ENCODE measurements at regions not wholly inside any gene's neighbourhood (a gene's known extent, or its start where the extent isn't known, plus 50 kb on each side); places are given as distances from the start of the nearest gene placed in this dataset.

DNA sequence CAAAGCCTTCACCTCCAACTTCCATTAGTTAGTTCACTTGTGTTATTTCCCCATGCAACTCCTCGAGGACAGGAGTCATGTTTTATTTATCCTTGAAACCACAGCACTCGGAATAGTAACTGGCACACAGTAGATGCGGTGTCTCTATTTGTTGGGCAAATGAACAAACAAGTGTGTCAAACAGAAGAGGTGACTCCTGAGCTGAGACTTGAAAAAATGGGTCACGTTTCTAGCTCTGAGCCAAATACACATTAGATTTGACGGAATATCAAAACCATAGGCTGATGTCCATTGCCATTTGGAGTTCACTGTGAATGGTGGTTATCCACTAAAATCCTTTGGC is 68.9 kb downstream of the C11orf91 start:
- no peak overlapping the region for H2AFZ ChIP-seq (ENCODE audit: low read depth, low read length)
- H3K79me2 ChIP-seq (ENCODE audit: control insufficient read depth, insufficient read depth, low read length), result no peaks in the 10 kb centered on the region
- H3K36me3 ChIP-seq (ENCODE audit: control insufficient read depth, insufficient read depth, low read length), result no peaks in the 10 kb centered on the region
- BruUV-seq (replicated peaks), result no TSS peak
- no peak overlapping the region for H3K27ac ChIP-seq (ENCODE audit: extremely low read depth, low read depth, low read length)
- ChIA-PET CTCF (ENCODE audit: low intra/inter-chr PET ratio) (no interaction called here), POLR2A (no interaction called here)
- H3K4me3 ChIP-seq, result no peak overlapping the region
- TF ChIP-seq, protein P1, sequence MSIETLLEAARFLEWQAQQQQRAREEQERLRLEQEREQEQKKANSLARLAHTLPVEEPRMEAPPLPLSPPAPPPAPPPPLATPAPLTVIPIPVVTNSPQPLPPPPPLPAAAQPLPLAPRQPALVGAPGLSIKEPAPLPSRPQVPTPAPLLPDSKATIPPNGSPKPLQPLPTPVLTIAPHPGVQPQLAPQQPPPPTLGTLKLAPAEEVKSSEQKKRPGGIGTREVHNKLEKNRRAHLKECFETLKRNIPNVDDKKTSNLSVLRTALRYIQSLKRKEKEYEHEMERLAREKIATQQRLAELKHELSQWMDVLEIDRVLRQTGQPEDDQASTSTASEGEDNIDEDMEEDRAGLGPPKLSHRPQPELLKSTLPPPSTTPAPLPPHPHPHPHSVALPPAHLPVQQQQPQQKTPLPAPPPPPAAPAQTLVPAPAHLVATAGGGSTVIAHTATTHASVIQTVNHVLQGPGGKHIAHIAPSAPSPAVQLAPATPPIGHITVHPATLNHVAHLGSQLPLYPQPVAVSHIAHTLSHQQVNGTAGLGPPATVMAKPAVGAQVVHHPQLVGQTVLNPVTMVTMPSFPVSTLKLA (conservative IDR thresholded peaks at IDR 0.05), result no peak
- TF ChIP-seq, protein P2, sequence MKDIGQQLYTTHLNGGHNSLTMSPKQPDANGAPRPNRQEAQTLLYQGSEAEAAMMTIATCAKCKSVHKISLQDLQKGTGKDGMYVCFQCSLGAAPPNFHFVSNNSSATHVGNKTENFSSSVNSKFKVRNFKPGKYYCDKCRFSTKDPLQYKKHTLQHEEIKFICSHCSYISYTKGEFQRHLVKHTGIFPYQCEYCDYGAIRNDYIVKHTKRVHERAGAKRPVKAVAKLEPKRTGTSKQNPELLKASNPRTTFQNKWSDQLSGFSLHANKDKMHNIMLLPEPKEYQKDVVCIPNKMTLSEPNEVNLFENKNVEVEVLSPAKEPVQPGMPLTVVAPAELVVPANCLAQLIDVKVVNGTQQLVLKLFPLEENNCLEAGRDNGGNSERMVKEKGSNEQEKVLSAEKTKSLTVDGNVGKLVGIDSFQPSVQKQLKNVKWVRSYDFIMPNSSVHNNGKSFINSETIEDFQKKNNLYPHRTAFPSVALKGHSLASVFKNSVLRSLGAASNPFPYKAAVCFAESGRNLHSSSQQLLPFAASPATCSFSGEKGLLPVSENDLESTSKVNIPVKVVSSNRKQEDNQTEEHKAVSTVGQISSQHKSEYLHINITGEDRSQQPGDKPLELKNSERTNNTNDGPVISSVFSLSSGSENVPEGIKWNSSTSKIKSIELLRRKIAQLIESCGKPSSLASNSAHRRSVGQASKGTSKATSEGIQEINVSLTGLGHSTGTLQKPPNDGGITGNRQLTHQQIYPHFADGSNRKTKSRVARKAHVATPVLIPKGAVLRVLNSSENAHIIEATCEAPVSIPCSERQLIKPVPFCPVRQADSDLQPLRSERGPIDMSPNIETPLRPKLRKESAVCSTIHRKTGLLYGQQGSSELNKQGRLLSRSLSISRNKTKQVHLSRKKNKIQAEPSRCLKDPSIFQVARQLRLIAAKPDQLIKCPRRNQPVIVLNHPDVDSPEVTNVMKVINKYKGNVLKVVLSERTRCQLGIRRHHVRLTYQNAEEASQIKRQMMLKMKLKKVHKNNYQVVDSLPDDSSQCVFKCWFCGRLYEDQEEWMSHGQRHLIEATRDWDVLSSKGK (CRISPR knock-in tag; IDR thresholded peaks at IDR 0.05), result no peak
- H3K9ac ChIP-seq (ENCODE audit: insufficient read depth in 1 of 2, low read depth in 2 of 2, low read length in 2 of 2), result no peak overlapping the region
- no peaks in the 10 kb centered on the region for H4K20me1 ChIP-seq (replicated peaks; ENCODE audit: control insufficient read depth, insufficient read depth, low read length)
- no peaks in the 10 kb centered on the region for H3K4me1 ChIP-seq (replicated peaks in 1 of 2; ENCODE audit: control insufficient read depth in 2 of 2, insufficient read depth in 2 of 2, low read length in 2 of 2)
- DNase-seq (ENCODE audit: extremely low read depth in 1 of 4, low spot score in 3 of 4), result no peak
- FAIRE-seq, result no peak
- H3K9me1 ChIP-seq (ENCODE audit: control insufficient read depth, insufficient read depth, low read length), result no peaks in the 10 kb centered on the region
- no peak for ATAC-seq
- in situ Hi-C loops (cut with MboI), result no loop called here
- WGBS (ENCODE audit: insufficient coverage, low coverage, missing lambda C conversion rate), result 2% methylated on average over 5 of the region's 5 CpGs
- H3K9me3 ChIP-seq (replicated peaks; ENCODE audit: control insufficient read depth, insufficient read depth, low read depth, low read length), result no peaks in the 10 kb centered on the region
- H3K4me2 ChIP-seq (ENCODE audit: insufficient read depth, low read length), result no peak overlapping the region
- intact Hi-C loops (cut with micrococcal nuclease), result no loop called here
- H3K27me3 ChIP-seq (ENCODE audit: control insufficient read depth in 2 of 2, insufficient read depth in 2 of 2, low read length in 2 of 2), result peaks cover 4 to 10% of the 10 kb centered on the region in 2 experiments; a peak in 3 of 5 replicates

Measured in K562 (cell line).